HEK293T (cell line): ENCODE measurements at regions not wholly inside any gene's neighbourhood (a gene's known extent, or its start where the extent isn't known, plus 50 kb on each side); places are given as distances from the start of the nearest gene placed in this dataset.

Source experiments
- CTCF ChIA-PET: fragments of 350-600 bp; formaldehyde crosslinking; extraction: SDS; loops from one replicate; lab custom pipeline; 2021; ENCODE audit warnings: antibody characterized with exemption, inconsistent platforms; lab: Yijun Ruan, JAX
- POLR2A ChIA-PET: fragments of 350-600 bp; formaldehyde crosslinking; extraction: SDS; loops from one replicate; lab custom pipeline; 2020; ENCODE audit warnings: antibody characterized with exemption, inconsistent platforms; lab: Yijun Ruan, JAX
- DNase-seq: peaks from one replicate; pipeline ENCODE4 v3.0.0; 2012; ENCODE audit warnings: mixed read lengths; ENCODE audit errors: extremely low spot score
- ARNT ChIP-seq: fragments of 450-650 bp; IDR thresholded peaks from 2 replicates; pipeline ENCODE4 v1.6.1; 2017; ENCODE audit warnings: mild to moderate bottlenecking
- BHLHE40 ChIP-seq: fragments of 450-650 bp; IDR thresholded peaks from 2 replicates; pipeline ENCODE4 v1.6.1; 2016; ENCODE audit warnings: mild to moderate bottlenecking, moderate library complexity, borderline replicate concordance
- CTBP1 ChIP-seq: fragments of 450-650 bp; IDR thresholded peaks from 2 replicates; pipeline ENCODE4 v1.6.1; 2016; ENCODE audit warnings: borderline replicate concordance
- ELF4 ChIP-seq: fragments of 450-650 bp; IDR thresholded peaks from 2 replicates; pipeline ENCODE4 v1.6.1; 2017; ENCODE audit warnings: antibody characterized with exemption
- FOXA1 ChIP-seq: fragments of 450-650 bp; IDR thresholded peaks from 2 replicates; pipeline ENCODE4 v1.6.1; 2016; ENCODE audit warnings: mild to moderate bottlenecking
- FOXK2 ChIP-seq: fragments of 450-650 bp; IDR thresholded peaks from 2 replicates; pipeline ENCODE4 v1.6.1; 2016; ENCODE audit warnings: mild to moderate bottlenecking
- FOXM1 ChIP-seq: fragments of 450-650 bp; IDR thresholded peaks from 2 replicates; pipeline ENCODE4 v1.6.1; 2017; ENCODE audit warnings: mild to moderate bottlenecking, borderline replicate concordance
- HDGF ChIP-seq: fragments of 450-650 bp; IDR thresholded peaks from 2 replicates; pipeline ENCODE4 v1.6.1; 2017; ENCODE audit warnings: antibody characterized with exemption, borderline replicate concordance
- L3MBTL2 ChIP-seq: fragments of 450-650 bp; conservative IDR thresholded peaks from 2 replicates; pipeline ENCODE4 v1.6.1; 2016; ENCODE audit warnings: mild to moderate bottlenecking
- LEF1 ChIP-seq: fragments of 450-650 bp; IDR thresholded peaks from 2 replicates; pipeline ENCODE4 v1.6.1; 2017; ENCODE audit warnings: mild to moderate bottlenecking, borderline replicate concordance
- NFRKB ChIP-seq: fragments of 450-650 bp; IDR thresholded peaks from 2 replicates; pipeline ENCODE4 v1.6.1; 2016; ENCODE audit warnings: mild to moderate bottlenecking, moderate library complexity
- SP1 ChIP-seq: fragments of 450-650 bp; IDR thresholded peaks from 2 replicates; pipeline ENCODE4 v1.6.1; 2017
- SUZ12 ChIP-seq: fragments of 450-650 bp; IDR thresholded peaks from 2 replicates; pipeline ENCODE4 v1.6.1; 2016; ENCODE audit warnings: mild to moderate bottlenecking
- TARDBP ChIP-seq: fragments of 450-650 bp; IDR thresholded peaks from 2 replicates; pipeline ENCODE4 v1.6.1; 2016
- ZNF384 ChIP-seq: fragments of 450-650 bp; IDR thresholded peaks from 2 replicates; pipeline ENCODE4 v1.6.1; 2016
- TF ChIP-seq, protein P1 (sequence below): fragments of 450-650 bp; IDR thresholded peaks from 2 replicates; pipeline ENCODE4 v1.6.1; 2016

DNA sequence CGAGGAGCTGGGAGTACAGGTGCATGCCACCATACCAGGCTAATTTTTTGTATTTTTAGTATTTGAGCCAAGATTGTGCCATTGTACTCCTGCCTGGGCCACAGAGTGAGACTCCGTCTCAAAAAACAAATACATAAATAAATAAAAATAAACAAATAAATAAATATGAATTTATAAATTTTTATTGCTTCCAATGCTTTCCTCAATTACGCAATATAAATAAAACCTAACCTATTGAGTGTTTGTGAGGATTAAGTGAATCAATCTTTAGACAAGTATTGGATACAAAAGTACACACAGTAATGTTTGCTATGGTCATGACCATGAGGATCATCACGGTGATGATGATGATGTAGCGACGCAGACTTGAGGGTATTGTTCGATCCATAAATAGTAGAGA is 257.4 kb downstream of the ASXL3 start:
- ChIA-PET POLR2A (no interaction called here), CTCF (no interaction called here)
- TF ChIP-seq, protein P1, sequence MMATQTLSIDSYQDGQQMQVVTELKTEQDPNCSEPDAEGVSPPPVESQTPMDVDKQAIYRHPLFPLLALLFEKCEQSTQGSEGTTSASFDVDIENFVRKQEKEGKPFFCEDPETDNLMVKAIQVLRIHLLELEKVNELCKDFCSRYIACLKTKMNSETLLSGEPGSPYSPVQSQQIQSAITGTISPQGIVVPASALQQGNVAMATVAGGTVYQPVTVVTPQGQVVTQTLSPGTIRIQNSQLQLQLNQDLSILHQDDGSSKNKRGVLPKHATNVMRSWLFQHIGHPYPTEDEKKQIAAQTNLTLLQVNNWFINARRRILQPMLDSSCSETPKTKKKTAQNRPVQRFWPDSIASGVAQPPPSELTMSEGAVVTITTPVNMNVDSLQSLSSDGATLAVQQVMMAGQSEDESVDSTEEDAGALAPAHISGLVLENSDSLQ, result no peak
- TF ChIP-seq HDGF (no peak), TARDBP (no peak), SP1 (no peak), NFRKB (no peak), ZNF384 (no peak), SUZ12 (no peak), L3MBTL2 (no peak), LEF1 (no peak), CTBP1 (no peak), FOXK2 (no peak)
- DNase-seq, result no peak

DNA sequence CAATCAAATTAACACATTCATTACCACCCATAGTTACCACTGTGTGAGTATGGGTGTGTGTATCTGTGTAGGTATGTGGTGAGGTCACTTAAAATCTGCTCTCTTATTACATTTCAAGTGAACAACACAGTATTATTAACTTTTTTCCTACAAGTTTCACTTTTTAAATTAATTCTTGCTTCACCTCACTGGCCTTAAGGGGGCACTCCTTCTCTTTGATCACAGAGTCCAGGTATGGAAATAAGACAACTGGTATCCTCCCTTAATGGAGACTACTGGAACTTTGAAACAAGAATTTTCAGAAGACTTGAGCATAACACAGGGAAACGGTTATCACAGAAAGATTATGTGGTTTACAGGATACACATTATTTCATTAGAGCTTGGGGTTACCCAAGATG is 255.8 kb downstream of the ASXL3 start:
- CTCF ChIA-PET, result interaction anchor here (0.5 to 1.4 kb wide), 4 partner anchors 9 to 896 kb away, joined by 3 read pairs; no protein-coding TSS in a partner anchor
- no peak for DNase-seq
- POLR2A ChIA-PET, result no interaction called here
- no peak for TF ChIP-seq FOXA1
- no peak for TF ChIP-seq NFRKB
- no peak for TF ChIP-seq LEF1
- no peak for TF ChIP-seq FOXK2
- no peak for TF ChIP-seq CTBP1
- TF ChIP-seq SUZ12, result no peak

DNA sequence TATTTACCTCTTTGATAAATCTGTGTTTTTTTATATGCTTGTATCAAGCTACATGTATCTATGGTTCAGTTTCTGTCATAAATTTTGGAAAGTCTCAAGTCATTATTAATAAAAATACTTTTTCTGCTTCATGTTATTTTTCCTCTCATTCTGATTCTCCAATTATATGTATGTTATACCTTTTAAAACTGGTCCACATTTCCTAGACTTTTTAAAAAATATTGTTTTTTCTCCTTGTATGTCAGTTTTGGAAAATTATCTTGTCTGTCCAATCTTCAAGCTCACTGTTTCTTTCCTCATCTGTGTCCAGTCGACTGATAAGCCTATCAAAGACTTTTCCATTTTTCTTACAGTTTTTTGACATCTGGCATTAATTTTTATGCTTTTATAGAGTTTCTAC is 253.4 kb downstream of the ASXL3 start:
- TF ChIP-seq FOXK2 (no peak), SP1 (no peak), FOXA1 (no peak), ARNT (no peak), LEF1 (no peak)
- no peak for DNase-seq
- ChIA-PET CTCF (no interaction called here), POLR2A (no interaction called here)

DNA sequence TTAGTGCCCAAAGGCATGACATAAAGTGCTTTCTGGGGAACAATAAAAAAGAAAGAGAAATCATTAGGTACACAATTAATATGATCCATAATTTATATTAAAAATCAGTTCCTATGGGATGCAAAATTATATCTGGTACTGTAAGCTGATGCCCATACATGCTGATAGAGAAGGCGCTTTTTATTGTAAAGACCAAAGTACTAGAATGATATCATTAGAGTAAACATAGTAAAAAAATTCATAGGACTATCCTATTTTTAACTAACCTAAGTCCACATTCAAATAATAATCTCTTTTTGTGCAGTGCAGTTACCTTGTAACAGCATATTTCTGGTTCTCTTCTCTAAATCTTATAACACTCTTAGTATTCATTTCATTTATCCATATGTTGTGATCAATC is 252.2 kb downstream of the ASXL3 start:
- CTCF ChIA-PET, result no interaction called here
- no peak for TF ChIP-seq ZNF384
- no peak for TF ChIP-seq FOXM1
- TF ChIP-seq BHLHE40, result no peak
- no peak for TF ChIP-seq ELF4
- POLR2A ChIA-PET, result no interaction called here
- no peak for DNase-seq

DNA sequence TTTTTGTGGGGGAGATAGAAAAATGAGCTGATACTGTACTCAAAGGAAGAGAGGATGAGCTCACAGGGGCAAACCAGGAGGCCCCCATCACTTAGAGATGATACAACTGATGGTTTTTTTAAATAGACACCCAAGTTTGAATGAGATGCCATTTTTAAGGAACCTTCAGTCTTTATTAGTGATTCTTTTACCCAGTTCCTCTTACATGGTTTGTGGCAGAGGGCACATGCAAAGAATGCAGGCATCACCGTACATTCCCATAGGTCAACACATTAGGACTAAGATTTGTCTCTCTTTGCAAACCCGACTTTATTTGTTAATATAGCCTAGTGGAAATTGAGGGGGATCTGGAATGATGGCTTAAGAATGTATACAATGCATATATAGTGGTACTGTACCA is 250.9 kb downstream of the ASXL3 start:
- CTCF ChIA-PET, result interaction anchor here (1.7 kb wide), 1 partner anchor 11 kb away, joined by 4 read pairs; no protein-coding TSS in a partner anchor
- no peak for TF ChIP-seq TARDBP
- no peak for TF ChIP-seq ZNF384
- TF ChIP-seq LEF1, result no peak
- TF ChIP-seq, protein P1, result no peak
- no peak for TF ChIP-seq SUZ12
- TF ChIP-seq FOXA1, result no peak
- TF ChIP-seq NFRKB, result no peak
- TF ChIP-seq BHLHE40, result no peak
- TF ChIP-seq CTBP1, result no peak
- TF ChIP-seq FOXM1, result no peak
- TF ChIP-seq ARNT, result no peak
- TF ChIP-seq L3MBTL2, result no peak
- no peak for TF ChIP-seq ELF4
- no peak for TF ChIP-seq FOXK2
- no peak for TF ChIP-seq HDGF
- no peak for TF ChIP-seq SP1
- POLR2A ChIA-PET, result interaction anchor here (0.9 kb wide), 1 partner anchor 48 kb away, joined by 3 read pairs; no protein-coding TSS in a partner anchor
- DNase-seq, result no peak

DNA sequence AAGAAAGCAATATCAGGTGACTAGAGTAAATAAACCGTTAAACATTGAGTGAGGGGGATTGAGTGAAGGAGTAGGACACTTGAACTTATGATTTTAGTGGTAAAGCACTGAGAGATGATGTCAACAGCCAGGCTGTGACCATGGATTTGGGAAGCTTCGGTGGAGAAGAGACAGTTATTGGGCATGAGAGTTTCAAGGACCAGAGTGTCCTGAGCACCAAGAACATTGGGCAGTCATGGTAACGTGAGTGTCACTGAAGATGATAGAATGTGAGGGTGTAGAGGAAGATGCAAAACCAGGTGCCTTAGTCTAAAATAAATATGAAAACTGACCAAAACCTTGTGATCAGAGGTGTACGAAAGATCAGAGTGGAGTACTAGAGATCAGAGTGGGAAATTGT is 248.1 kb downstream of the ASXL3 start:
- TF ChIP-seq SUZ12 (no peak), FOXK2 (no peak), NFRKB (no peak), ZNF384 (no peak), FOXA1 (no peak)
- TF ChIP-seq, protein P1, result no peak
- ChIA-PET CTCF (no interaction called here), POLR2A (no interaction called here)
- DNase-seq, result no peak

DNA sequence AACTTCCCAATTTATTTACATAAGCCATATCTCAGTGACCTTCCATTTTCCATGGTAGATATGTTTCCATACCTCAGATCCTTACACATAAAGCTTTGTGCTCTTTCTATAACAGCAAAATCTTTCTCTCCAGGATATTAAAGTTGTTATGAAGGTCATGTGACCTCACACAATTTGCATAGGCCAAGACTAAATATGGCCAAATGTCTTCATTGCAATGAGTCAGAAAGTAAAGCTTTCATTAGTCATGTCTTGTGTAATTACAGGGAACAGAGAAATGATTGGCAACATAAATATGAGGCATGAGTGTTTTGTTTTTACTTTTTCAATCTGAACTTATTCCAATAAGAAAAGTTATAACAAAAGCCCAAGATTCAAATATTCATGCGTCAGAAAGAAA is 243.5 kb downstream of the ASXL3 start:
- no peak for DNase-seq

More for the DNA sequence above, 243.5 kb downstream of the ASXL3 start:
- ChIA-PET CTCF (no interaction called here), POLR2A (no interaction called here)
- TF ChIP-seq FOXM1 (no peak), BHLHE40 (no peak), SP1 (no peak)
